ENCODE measurements at regions not wholly inside any gene's neighbourhood (a gene's known extent, or its start where the extent isn't known, plus 50 kb on each side); places are given as distances from the start of the nearest gene placed in this dataset.

DNA sequence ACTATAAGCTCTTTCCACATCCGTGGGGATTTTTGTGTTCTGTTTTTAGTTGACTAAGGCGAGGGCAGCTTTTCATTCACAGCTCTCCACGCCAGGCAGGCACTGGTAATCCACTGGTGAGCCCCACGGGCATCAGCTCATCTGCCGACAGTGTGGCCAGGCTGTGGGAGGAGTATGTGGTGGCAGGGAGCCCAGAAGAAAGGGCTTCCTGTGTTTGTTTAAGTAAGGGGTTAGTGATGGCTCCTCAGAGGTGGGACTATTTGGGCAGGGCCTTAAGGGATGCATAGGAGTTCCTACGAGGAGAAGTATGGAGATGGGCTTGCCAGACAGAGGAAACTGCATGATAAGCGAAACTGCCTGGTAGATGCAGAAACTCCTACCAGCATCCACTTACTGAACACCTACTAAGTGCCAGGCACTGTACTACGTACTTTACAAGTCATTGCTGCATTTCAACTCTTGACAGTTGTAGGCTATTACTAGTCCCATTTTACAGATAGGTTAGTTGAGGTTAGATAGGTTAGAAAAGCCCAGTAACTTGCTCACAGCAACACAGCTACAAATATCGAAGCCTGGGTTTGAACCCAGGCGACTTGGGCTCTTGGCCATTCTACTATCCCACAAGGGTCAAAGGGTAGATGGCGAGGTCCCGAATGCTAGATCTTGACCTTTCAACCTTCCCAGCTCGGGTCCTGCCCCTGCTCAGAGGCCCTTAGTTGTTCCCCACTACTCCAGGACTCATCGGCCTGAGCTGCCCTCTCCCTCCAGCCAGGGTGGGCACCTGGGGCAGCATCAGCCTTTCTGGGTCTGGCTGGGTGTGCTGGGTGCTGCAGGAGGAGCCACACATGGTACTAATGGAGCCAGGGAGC lies 55.1 kb downstream of the CEBPB start:
- Histone ChIP-seq H3K36me3 (no peaks in the 10 kb centered on the region), H3K27me3 (no peaks in the 10 kb centered on the region), H3K4me1 (peaks cover 0 to 16% (median 7%) of the 10 kb centered on the region in 4 donors), H3K27ac (no peak overlapping the region), H3K9me3 (no peaks in the 10 kb centered on the region), H3K4me3 (no peak overlapping the region)
- 65 to 68% methylated on average over 3 to 13 of the region's 14 CpGs for WGBS, 2 donors (ENCODE audit: low coverage in 1 of 2)
- no peak for DNase-seq
- no peak for TF ChIP-seq POLR2AphosphoS5 (IDR thresholded peaks at IDR 0.05)
- TF ChIP-seq POLR2A (IDR thresholded peaks at IDR 0.05) = no peak
- no peak for TF ChIP-seq EP300 (IDR thresholded peaks at IDR 0.05; ENCODE audit: low read depth)
- TF ChIP-seq, protein P1, sequence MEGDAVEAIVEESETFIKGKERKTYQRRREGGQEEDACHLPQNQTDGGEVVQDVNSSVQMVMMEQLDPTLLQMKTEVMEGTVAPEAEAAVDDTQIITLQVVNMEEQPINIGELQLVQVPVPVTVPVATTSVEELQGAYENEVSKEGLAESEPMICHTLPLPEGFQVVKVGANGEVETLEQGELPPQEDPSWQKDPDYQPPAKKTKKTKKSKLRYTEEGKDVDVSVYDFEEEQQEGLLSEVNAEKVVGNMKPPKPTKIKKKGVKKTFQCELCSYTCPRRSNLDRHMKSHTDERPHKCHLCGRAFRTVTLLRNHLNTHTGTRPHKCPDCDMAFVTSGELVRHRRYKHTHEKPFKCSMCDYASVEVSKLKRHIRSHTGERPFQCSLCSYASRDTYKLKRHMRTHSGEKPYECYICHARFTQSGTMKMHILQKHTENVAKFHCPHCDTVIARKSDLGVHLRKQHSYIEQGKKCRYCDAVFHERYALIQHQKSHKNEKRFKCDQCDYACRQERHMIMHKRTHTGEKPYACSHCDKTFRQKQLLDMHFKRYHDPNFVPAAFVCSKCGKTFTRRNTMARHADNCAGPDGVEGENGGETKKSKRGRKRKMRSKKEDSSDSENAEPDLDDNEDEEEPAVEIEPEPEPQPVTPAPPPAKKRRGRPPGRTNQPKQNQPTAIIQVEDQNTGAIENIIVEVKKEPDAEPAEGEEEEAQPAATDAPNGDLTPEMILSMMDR (IDR thresholded peaks at IDR 0.05) = no peak
- intact Hi-C loops (cut with DNase I; ENCODE audit: low total_unique reads) = no loop called here
- in situ Hi-C loops (cut with MboI; ENCODE audit: low pct_ligation_motif_present in 1 of 4, low pct_unique_long_range_greater_than_20kb in 1 of 4, low sequenced_read_pairs in 3 of 4) = no loop called here

DNA sequence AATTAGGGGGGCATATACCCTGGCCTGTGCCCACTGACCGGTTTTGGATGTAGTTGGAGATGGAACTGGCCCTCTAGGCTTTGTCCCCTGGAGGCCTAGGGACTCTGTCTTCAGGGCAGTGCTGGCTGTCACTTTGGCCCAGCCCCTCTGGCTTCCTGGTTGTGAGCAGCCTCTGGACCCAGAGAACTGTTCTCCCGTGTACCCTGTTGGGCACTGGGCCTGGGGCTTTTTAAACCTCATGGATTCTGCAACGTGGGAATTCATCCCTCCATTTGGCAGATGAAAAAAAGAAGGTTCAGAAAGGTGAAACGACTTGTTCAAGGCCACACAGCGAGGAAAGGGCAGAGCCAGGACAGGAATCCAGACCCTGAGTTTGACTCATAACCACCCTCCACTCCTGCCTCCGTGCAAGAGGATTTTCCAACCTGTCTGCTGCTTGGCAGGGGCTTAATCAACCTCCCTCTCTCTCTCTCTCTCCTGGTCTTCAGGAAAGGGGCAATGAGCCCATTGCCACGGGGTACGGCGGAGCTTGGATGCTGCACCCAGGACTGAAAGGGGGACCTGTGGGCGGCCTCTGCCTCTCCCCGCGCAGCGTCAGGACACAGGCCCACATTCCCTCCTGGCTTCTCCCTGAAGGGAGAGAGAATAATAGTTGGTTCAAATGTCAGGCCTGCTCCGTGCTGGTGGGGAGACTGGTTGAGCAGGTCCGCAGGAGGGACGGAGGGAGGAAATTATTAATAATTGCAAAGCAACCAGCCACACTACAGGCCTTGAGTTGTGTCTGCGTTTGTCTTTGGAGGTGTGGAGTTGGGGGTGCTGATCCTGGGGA lies 56.0 kb downstream of the CEBPB start:
- WGBS, 2 donors (ENCODE audit: low coverage in 1 of 2) = 67 to 72% methylated on average over 4 to 17 of the region's 17 CpGs
- in situ Hi-C loops (cut with MboI; ENCODE audit: low pct_ligation_motif_present in 1 of 4, low pct_unique_long_range_greater_than_20kb in 1 of 4, low sequenced_read_pairs in 3 of 4) (no loop called here), intact Hi-C loops (cut with DNase I; ENCODE audit: low total_unique reads) (no loop called here)
- Histone ChIP-seq H3K9me3 (no peaks in the 10 kb centered on the region), H3K36me3 (no peaks in the 10 kb centered on the region), H3K4me1 (peaks cover 0 to 16% (median 7%) of the 10 kb centered on the region in 4 donors), H3K4me3 (no peak overlapping the region), H3K27ac (no peak overlapping the region), H3K27me3 (no peaks in the 10 kb centered on the region)
- DNase-seq = no peak
- TF ChIP-seq EP300 (IDR thresholded peaks at IDR 0.05; ENCODE audit: low read depth) (no peak), POLR2AphosphoS5 (IDR thresholded peaks at IDR 0.05) (no peak), POLR2A (IDR thresholded peaks at IDR 0.05) (no peak)
- TF ChIP-seq, protein P1 (IDR thresholded peaks at IDR 0.05) = no peak

DNA sequence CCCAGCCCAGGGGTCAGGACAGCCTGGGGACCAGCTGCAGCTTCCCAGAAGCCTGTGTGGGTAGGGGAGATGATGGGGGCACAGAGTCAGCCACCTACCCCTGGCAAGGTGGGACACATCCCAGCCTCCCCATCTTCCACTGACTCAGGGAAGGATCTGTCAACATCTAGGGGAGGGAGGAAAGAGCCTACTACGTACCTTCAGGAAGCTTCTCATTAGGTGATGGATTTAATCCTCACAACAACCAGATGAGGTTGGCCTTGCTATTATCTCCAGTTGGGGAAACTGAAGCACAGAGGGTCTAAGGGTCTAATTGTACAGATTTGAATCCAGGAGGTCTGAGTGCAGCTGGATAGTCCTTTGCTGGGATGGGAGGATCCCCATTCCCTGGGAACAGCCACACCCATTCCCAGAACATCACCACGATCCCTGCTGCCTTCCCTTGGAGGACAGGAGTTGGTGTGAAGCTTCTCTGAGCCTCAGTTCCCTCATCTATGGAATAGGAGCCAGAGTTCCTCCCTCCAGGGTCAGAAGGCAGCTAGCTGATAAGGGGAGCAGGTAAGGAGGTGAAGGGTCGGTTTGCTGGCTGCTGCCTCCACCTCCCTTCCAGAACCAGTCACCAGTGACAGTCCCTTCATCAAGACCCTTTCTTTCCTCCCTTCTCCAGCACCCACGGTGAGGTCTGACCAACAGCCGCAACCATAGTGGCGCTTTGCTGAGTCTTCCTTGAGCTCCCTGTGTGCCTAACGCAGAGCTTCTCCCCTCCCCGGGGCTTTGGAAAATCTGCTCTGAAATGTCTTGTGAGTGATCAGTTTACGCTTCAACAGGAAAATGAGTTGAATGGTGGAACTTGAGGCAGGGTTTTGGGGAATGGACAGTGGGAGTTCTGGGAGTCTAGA lies 56.8 kb downstream of the CEBPB start:
- Histone ChIP-seq H3K4me3 (no peak overlapping the region), H3K27me3 (no peaks in the 10 kb centered on the region), H3K27ac (no peak overlapping the region), H3K4me1 (peaks cover 0 to 16% (median 7%) of the 10 kb centered on the region in 4 donors), H3K9me3 (no peaks in the 10 kb centered on the region), H3K36me3 (no peaks in the 10 kb centered on the region)
- WGBS, 2 donors (ENCODE audit: low coverage in 1 of 2) = 85% methylated on average over 9 of the region's 9 CpGs; no CpG with 5 or more reads in 1 of the 2 donors
- TF ChIP-seq POLR2AphosphoS5 (IDR thresholded peaks at IDR 0.05) (no peak), EP300 (IDR thresholded peaks at IDR 0.05; ENCODE audit: low read depth) (no peak), POLR2A (IDR thresholded peaks at IDR 0.05) (no peak)
- TF ChIP-seq, protein P1 (IDR thresholded peaks at IDR 0.05) = no peak
- intact Hi-C loops (cut with DNase I; ENCODE audit: low total_unique reads) = no loop called here
- in situ Hi-C loops (cut with MboI; ENCODE audit: low pct_ligation_motif_present in 1 of 4, low pct_unique_long_range_greater_than_20kb in 1 of 4, low sequenced_read_pairs in 3 of 4) = no loop called here
- DNase-seq = no peak
